GM12891 (cell line): ENCODE measurements at regions not wholly inside any gene's neighbourhood (a gene's known extent, or its start where the extent isn't known, plus 50 kb on each side); places are given as distances from the start of the nearest gene placed in this dataset.

ENCODE experiments used
- DNase-seq: peaks from one replicate; pipeline ENCODE4 v3.0.0; 2011; ENCODE audit warnings: low spot score; ENCODE audit not compliant: insufficient read length
- FAIRE-seq: peaks from 2 replicates; lab custom pipeline; 2011; peaks lifted over from hg19 to GRCh38; lab: Jason Lieb, UNC
- PAX5 ChIP-seq: IDR thresholded peaks from 2 replicates; pipeline ENCODE4 v1.6.1; 2011; ENCODE audit warnings: low read length, moderate library complexity, mild to moderate bottlenecking; ENCODE audit not compliant: insufficient read depth, severe bottlenecking
- POLR2A ChIP-seq: IDR thresholded peaks from 2 replicates; pipeline ENCODE4 v1.6.1; 2011; ENCODE audit warnings: low read depth, low read length, control low read depth
- POLR2AphosphoS5 ChIP-seq: IDR thresholded peaks from 2 replicates; pipeline ENCODE4 v1.6.1; 2011; ENCODE audit warnings: low read depth, low read length, control low read depth
- POU2F2 ChIP-seq: IDR thresholded peaks from 2 replicates; pipeline ENCODE4 v1.6.1; 2011; ENCODE audit warnings: low read depth, mild to moderate bottlenecking, control low read depth, low read length, moderate library complexity
- SPI1 ChIP-seq: IDR thresholded peaks from 2 replicates; pipeline ENCODE4 v1.6.1; 2011; ENCODE audit warnings: low read depth, low read length, control low read depth
- TAF1 ChIP-seq: IDR thresholded peaks from 2 replicates; pipeline ENCODE4 v1.6.1; 2011; ENCODE audit warnings: low read depth, low read length, control low read depth

DNA sequence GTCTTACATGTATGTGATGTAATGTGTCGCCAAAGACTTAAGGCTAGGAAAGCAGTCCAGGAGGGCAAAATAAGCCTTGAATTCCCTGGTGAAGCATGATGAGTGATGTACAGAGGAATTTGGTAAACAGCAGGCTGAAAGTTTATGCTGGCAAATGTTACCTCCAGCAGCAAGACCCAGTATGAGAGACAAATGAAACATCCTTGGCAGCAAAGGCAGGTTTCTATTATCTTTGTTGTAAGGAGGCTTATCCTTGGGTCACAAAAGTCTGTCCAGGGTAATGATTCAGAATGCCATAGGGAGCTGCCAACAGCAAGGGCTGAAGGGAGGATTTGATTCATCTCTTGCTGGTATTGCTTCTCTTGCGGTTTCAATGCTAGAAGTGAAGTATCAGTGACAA, 75.9 kb upstream of the HTR4 start:
- TF ChIP-seq POLR2A (no peak), PAX5 (no peak)
- DNase-seq (no peak), FAIRE-seq (no peak)

DNA sequence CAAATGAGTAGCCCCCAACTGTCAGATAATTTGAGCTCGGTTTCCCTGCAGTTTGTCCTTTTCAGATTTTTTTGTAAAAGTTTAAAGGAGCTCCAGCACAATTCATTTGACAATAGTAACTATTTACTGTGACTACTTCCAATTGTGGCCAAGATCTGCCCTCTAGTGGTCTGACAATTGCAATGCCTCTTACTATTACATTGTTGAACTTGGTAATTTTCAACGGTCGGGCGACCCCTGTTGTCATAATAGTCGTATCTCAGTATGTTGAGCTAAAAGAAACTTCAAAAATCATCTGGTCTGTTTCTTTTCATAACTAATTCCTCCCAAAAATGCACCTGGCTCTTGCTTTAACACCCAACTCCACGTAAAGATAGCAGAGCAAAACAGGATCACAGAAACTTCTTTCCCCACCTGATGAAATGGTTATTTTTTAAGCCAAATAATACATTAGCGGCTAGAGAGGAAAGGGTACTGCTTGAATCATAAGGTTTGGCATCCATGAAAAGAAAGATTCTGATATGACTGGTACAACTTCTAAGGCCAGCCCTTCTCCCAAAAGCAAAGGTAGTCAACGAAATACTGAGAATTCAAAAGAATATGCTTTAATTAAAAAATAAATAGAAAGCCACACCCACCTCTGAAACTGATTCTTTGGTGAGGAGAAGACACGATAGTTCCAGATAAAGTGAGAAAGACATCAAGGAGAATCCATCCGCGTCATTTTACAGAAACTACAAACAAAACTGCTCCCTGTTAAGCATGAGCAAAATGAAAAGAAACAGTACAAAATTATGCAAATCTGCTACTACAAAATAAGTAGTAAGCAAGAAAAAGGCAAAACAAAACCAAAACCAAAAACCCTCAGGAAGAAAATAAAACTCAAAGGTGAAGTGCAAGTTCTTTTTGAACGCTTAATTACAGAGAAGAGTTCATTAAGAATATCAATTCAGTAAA, 76.9 kb upstream of the HTR4 start:
- no peak for TF ChIP-seq POLR2AphosphoS5
- DNase-seq (peak; percentile 10), FAIRE-seq (peak; percentile 94)

DNA sequence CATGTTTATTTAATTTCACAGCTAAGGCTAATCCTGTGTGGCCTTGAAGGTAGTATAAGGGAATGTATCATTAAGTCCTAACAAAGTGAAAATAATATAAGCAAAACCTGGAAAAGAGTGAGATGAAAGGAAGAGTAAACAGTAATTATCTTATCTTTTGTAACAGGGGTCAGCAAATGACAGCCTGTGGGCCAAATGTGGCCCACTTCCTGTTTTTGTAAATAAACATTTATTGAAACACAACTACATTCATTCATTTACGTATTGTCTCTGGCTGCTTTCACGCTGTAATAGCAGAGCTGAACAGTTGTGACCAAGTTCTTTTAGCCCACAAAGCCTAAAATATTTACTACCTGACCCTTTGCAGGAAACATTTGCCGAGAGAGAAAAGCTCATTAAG, 78.4 kb upstream of the HTR4 start:
- no peak for FAIRE-seq
- DNase-seq = no peak
- TF ChIP-seq SPI1 (peak; percentile 82), PAX5 (no peak)

DNA sequence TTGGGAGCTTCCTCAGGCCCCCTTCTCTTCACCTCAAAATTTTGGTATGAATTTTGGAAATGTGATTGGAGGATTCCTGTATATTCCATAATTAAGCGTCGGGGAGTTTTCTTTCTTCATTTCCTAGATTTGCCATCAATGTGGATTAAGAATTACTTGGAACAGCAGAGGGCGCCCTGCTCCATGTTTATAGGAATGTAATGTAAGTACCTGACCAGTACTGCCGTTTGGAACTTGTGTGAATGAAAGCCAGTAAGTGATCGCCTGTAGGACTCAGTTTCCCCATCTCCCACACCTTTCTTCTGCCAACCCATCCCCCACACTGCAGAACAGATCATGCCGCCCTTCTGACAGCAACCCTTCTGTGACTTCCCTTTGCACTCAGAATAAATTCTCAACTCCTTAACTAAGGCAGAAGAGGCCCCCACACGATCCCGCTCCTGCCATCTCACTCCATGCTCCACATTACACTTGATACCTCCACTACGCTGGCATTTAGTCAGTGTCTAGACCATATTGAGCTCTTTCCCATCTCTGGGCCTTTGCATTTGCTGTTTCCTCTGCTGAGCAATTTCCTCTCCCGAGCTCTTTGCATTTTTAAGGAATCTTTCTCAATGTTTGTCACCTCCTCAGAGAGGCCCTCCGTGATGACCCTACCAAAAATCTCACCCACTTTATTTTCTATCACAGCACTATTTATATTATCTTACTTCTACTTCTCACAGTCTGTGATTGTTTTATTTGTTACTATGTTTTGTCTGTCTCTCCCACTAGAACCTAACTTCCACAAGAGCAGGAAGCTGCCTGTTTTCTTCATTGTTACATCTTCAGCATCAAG, 79.5 kb upstream of the HTR4 start:
- DNase-seq (no peak), FAIRE-seq (peak; percentile 73)
- TF ChIP-seq POLR2A (no peak), SPI1 (no peak), POU2F2 (no peak), TAF1 (no peak), PAX5 (no peak), POLR2AphosphoS5 (no peak)

DNA sequence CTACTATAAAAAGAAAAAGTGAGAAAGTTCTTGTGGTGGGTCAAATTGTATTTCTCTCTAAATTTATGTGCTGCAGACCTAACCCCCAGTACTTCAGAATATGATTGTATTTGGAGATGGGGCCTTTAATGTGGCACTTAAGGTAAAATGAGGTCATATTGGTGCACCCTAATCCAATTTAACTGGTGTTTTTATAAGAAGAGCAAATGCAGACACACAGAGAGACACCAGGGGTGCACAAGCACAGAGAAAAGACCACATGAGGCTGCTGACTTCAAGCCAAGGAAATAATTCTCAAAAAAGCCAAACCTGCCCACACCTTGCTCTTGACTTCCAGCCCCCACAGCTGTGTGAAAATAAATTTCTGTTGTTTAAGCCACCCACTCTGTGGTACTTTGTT, 80.2 kb upstream of the HTR4 start:
- no peak for FAIRE-seq
- no peak for TF ChIP-seq POLR2AphosphoS5
- no peak for TF ChIP-seq TAF1
- TF ChIP-seq PAX5 = no peak
- no peak for TF ChIP-seq POU2F2
- no peak for TF ChIP-seq POLR2A
- TF ChIP-seq SPI1 = no peak
- DNase-seq = no peak

DNA sequence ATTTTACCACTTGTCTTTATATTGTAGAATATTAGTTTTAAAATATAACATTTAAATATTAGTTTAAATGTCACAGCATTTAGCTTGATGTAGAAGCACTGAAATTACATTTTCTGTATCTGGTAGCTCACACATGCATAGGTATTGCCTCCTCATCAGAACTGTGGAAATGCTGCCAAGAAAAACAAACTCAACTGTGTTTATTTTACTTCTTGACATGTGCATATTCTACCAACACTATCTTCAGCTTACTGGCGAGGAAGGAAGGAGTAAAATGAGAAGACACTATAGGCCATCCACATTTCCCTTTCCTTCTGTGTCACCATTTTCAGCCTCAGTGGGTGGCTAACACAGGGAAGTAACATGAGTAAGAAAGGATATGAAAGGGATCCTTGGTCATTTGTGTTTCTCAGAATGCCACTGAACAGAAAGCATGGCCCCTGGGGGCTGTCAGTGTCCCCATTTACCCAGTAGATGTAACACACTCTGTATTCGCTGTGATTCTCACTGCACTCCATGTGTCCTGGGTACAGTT, 81.0 kb upstream of the HTR4 start:
- TF ChIP-seq TAF1 (no peak), PAX5 (no peak), SPI1 (no peak), POU2F2 (no peak)
- no peak for DNase-seq
- no peak for FAIRE-seq

DNA sequence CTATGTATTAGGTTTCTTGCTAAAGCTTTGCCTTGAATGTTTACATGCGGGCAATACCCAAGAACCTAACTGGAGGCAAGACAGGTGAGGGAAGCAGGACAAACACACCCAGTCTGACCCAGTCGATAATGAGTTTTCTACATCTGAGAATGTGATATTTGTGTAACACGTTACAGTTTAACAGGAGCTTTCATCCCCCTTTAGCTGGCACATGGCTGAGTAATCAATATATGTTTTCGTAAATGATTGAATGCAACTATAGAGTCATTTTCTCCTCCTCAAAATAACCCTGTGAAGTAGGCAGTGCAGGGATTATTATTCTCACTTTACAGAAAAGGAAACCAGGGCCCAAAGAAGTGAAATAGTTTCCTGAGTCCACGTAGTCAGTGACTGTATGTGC, 84.7 kb upstream of the HTR4 start:
- DNase-seq (no peak), FAIRE-seq (no peak)
- TF ChIP-seq POU2F2 (no peak), POLR2AphosphoS5 (no peak), POLR2A (no peak), SPI1 (no peak), PAX5 (no peak), TAF1 (no peak)

DNA sequence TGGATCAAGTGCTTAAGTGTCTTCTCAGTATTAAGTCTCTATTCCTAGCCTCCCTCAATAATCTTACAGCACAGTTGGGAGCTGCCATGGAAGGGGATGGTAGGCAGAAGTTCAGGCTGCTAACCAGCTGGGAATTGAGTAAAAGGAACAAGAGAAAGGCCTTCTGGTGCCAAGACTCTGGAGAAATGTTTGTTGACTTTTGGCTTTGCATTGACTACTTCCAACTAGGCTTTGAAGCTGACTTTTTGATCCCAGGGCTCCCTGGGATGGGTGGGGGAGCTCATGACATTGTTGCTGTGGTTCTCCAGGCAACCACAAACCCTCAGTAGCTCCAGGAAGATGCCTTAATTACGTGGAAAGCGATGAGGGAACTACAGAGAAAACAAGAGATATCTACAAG, 85.2 kb upstream of the HTR4 start:
- TF ChIP-seq TAF1 = no peak
- FAIRE-seq = no peak
- no peak for DNase-seq

DNA sequence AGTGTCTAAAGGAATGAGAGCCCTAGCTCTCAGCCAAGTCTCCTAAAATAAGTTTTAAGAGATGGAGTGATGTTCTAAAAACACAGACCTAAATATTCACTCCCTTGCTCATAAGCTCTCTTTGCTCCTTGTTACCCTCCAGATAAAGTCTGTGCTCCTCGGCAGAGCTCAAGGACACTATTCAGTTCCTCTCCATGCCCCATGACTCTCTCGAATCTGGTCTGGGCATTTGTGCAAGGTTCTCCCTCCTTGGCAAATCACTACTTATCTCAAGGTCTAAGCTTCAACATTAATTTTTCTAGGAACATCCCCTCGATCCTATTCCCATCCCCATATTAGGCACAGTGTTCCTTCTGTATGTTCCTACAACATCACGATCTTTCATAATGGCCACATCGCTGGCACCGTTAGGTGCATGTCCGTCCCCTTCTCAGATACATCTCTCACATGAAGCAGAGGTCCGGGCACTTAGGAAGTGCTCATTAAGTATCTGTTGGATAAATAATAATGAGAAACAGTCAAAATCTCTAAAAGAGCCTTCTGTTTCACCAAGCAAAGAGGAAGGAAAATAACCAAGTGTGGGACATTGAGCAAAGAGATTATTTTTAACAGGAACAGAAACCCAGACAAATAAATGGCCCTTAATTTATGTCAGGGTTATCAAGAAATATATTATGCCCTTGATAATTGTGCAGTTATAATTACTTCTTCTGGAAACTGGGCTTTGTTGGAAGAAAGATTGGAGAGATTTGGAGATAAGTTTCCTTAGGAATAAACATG, 85.9 kb upstream of the HTR4 start:
- DNase-seq (no peak), FAIRE-seq (no peak)
- TF ChIP-seq POLR2AphosphoS5 = no peak
- TF ChIP-seq TAF1 = no peak
- no peak for TF ChIP-seq PAX5
- TF ChIP-seq POLR2A = no peak
- no peak for TF ChIP-seq POU2F2
- TF ChIP-seq SPI1 = no peak
